GM12874 (cell line): ENCODE measurements at regions not wholly inside any gene's neighbourhood (a gene's known extent, or its start where the extent isn't known, plus 50 kb on each side); places are given as distances from the start of the nearest gene placed in this dataset.

Source experiments
- CTCF ChIP-seq: IDR thresholded peaks from 2 replicates; pipeline ENCODE4 v1.5.1; 2011; ENCODE audit warnings: low read depth, mild to moderate bottlenecking, control low read depth, low read length, moderate library complexity; ENCODE audit not compliant: insufficient read depth

GRCh38 chr1:30295674-30296073, 427.7 kb downstream of the MATN1 start:
- no peak for TF ChIP-seq CTCF

GRCh38 chr1:30295266-30295665, 428.1 kb downstream of the MATN1 start:
- no peak for TF ChIP-seq CTCF

GRCh38 chr1:30294508-30294907, 428.9 kb downstream of the MATN1 start:
- no peak for TF ChIP-seq CTCF

GRCh38 chr1:30292451-30292850, 430.9 kb downstream of the MATN1 start:
- TF ChIP-seq CTCF = no peak

GRCh38 chr1:30291526-30291925, 431.9 kb downstream of the MATN1 start:
- TF ChIP-seq CTCF = no peak

- TF ChIP-seq CTCF = no peak
Measured at GRCh38 chr1:30290581-30290980, 432.8 kb downstream of the MATN1 start.

GRCh38 chr1:30287976-30288375, 435.4 kb downstream of the MATN1 start:
- TF ChIP-seq CTCF = no peak

GRCh38 chr1:30286988-30287839, 436.2 kb downstream of the MATN1 start:
- no peak for TF ChIP-seq CTCF
